Mesenteric fat pad (tissue), 1 donor: ENCODE measurements at regions not wholly inside any gene's neighbourhood (a gene's known extent, or its start where the extent isn't known, plus 50 kb on each side); places are given as distances from the start of the nearest gene placed in this dataset.
"Not testable (repeated sequence)": the region's sequence is repeated elsewhere in the genome, so short reads cannot be mapped to it uniquely, and the experiment has no call there.

ENCODE experiments used
- DNase-seq: peaks from one replicate; pipeline ENCODE4 v3.0.0-alpha.2; 2020; ENCODE audit warnings: low spot score
- donor health status: DM: yes; HTN: yes; CAD: no.

GRCh38 chr4:184907216-184907615 is 81.4 kb upstream of the ACSL1 start:
- no peak for DNase-seq

- DNase-seq, result no peak
These were observed 82.0 kb upstream of the ACSL1 start for GRCh38 chr4:184907810-184908209.

- no peak for DNase-seq
These were observed 85.5 kb upstream of the ACSL1 start for GRCh38 chr4:184911310-184911709.

- DNase-seq, result no peak
These were observed 87.8 kb upstream of the ACSL1 start for GRCh38 chr4:184913356-184914143.

GRCh38 chr4:184918799-184919198 is 93.0 kb upstream of the ACSL1 start:
- not testable (repeated sequence) for DNase-seq

GRCh38 chr4:184921456-184921855 is 95.7 kb upstream of the ACSL1 start:
- no peak for DNase-seq

GRCh38 chr4:184922301-184922700 is 96.0 kb upstream of the HELT start:
- DNase-seq, result no peak

- no peak for DNase-seq
These were observed 93.8 kb upstream of the HELT start for GRCh38 chr4:184924516-184924915.

GRCh38 chr4:184929476-184929875 is 88.8 kb upstream of the HELT start:
- DNase-seq, result no peak

- no peak for DNase-seq
These were observed 88.3 kb upstream of the HELT start for GRCh38 chr4:184930026-184930425.

GRCh38 chr4:184932343-184932742 is 85.9 kb upstream of the HELT start:
- DNase-seq, result no peak

GRCh38 chr4:184933311-184933710 is 85.0 kb upstream of the HELT start:
- DNase-seq, result no peak

- DNase-seq, result no peak
These were observed 84.1 kb upstream of the HELT start for GRCh38 chr4:184934184-184934583.

GRCh38 chr4:184934961-184935360 is 83.3 kb upstream of the HELT start:
- DNase-seq, result no peak

GRCh38 chr4:184936071-184936470 is 82.2 kb upstream of the HELT start:
- no peak for DNase-seq

GRCh38 chr4:184937030-184937710 is 81.1 kb upstream of the HELT start:
- no peak for DNase-seq

GRCh38 chr4:184937745-184938144 is 80.5 kb upstream of the HELT start:
- DNase-seq, result no peak

- DNase-seq, result no peak
These were observed 79.4 kb upstream of the HELT start for GRCh38 chr4:184938871-184939270.

GRCh38 chr4:184939978-184940377 is 78.3 kb upstream of the HELT start:
- DNase-seq, result no peak

- DNase-seq, result no peak
These were observed 77.8 kb upstream of the HELT start for GRCh38 chr4:184940500-184940899.

GRCh38 chr4:184941671-184942418 is 76.4 kb upstream of the HELT start:
- DNase-seq, result no peak
